Gastroesophageal sphincter (tissue), 3 donors: ENCODE measurements at regions not wholly inside any gene's neighbourhood (a gene's known extent, or its start where the extent isn't known, plus 50 kb on each side); places are given as distances from the start of the nearest gene placed in this dataset.

Experiments
- CTCF ChIP-seq, 4 experiments: fragments of 200-600 bp in 2 of 4; fragments of 450-650 bp in 2 of 4; sonication (generic) in 1 of 4; IDR thresholded peaks; one replicate each; pipeline ENCODE4 v1.5.1; 2017 to 2019; ENCODE audit warnings: antibody characterized with exemption in 4 of 4, mild to moderate bottlenecking in 2 of 4, moderate library complexity in 2 of 4
- EP300 ChIP-seq: sonication (generic); formaldehyde crosslinking; IDR thresholded peaks from one replicate; pipeline ENCODE4 v1.6.1; 2017; ENCODE audit warnings: antibody characterized with exemption, mild to moderate bottlenecking
- POLR2A ChIP-seq, 2 donors: fragments of 450-650 bp; IDR thresholded peaks; one replicate each; pipeline ENCODE4 v1.6.1; 2017; ENCODE audit warnings: antibody characterized with exemption in 2 of 2, mild to moderate bottlenecking in 2 of 2, moderate library complexity in 1 of 2
- POLR2AphosphoS5 ChIP-seq: sonication (generic); formaldehyde crosslinking; IDR thresholded peaks from one replicate; pipeline ENCODE4 v1.6.1; 2017; ENCODE audit warnings: antibody characterized with exemption

GRCh38 chr12:127448906-127449305 is 818.1 kb upstream of the TMEM132C start:
- no peak for TF ChIP-seq CTCF (IDR thresholded peaks at IDR 0.05)
- TF ChIP-seq POLR2AphosphoS5, result no peak
- TF ChIP-seq EP300, result no peak
- TF ChIP-seq POLR2A (IDR thresholded peaks at IDR 0.05), result no peak
